LHCN-M2 (cell line): ENCODE measurements at regions not wholly inside any gene's neighbourhood (a gene's known extent, or its start where the extent isn't known, plus 50 kb on each side); places are given as distances from the start of the nearest gene placed in this dataset.

Source experiments
- DNase-seq: peaks from one replicate; pipeline ENCODE4 v3.0.0-alpha.2; 2012; ENCODE audit warnings: low read depth

- no peak for DNase-seq
These were observed 164.5 kb downstream of the SPATA31D1 start for GRCh38 chr9:82153032-82153431.

DNA sequence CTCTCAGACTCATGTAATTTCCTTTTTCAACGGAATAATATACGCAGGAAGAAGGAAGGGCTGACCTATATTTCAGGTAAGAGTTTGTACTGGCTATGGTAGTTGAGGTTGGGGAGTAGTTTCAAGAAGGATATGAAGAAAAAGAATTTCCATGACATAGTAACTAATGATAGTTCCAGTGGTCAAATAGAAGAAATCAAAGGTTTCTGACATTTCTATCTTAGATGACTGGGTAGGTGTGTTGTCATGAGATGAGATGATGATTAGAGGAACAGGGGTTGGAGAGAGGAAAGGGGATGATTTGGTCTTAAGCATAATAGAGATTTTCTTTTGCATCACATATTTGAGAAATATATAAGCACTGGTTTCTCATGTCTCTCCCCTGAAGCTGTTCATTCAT is 166.0 kb downstream of the SPATA31D1 start:
- DNase-seq, result no peak

- no peak for DNase-seq
These were observed 173.3 kb downstream of the SPATA31D1 start for GRCh38 chr9:82161876-82162275.

DNA sequence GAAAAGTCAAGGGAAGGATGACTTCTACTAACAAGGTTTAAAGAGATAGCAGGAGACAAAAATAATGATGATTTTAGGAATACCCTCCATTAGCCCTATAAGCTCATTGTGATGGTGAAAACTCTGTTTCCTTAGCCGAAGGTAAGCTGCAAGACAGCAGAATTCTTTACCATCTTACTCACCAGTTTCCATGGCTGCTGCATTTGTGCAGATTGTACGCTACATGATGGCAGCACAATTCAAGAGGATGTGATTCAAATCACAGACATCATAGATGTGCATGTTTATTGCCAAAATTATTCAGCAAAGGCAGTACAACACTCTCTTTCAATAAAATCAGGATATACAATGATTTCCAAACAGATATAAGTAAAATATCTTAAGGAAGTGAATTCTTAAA is 175.6 kb downstream of the SPATA31D1 start:
- no peak for DNase-seq

DNA sequence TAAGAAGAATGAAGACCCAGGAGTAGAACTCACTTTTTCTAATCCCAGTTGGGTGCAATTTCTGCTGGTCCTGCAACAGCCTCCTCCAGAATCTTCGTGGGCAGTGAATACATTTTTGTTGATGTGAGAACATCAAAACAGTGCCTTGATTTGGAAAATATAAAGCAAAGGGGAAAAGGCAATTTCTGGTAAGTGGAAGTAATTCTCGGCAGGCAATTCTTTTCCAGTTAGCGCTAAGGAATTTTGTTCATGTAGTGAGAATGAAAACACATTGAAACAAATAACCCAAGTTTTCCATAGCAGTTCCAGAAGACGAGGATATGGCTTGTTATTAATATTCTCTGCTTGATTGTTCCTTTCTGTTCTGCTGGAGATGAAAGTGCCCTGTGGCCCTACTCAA is 178.7 kb downstream of the SPATA31D1 start:
- no peak for DNase-seq

- DNase-seq, result no peak
These were observed 180.0 kb downstream of the SPATA31D1 start for GRCh38 chr9:82168585-82168984.

DNA sequence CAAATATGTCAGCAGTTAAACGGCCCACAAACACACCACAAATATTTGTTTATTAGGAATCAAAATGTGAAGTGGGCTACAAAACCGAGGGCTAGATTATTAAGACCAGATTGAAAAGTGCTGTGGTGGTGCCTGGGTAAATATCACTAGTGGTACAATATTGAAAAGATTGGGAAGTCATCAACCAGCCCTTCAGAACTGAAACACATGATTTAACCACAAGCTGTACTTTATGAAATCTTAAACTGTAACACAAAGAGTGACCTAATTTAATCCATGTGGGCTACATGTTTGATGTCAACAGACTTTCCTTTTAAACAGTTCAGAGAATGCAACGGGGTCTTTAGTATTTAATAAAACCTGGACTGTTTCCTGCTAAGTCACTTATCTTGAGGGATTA is 182.3 kb downstream of the SPATA31D1 start:
- no peak for DNase-seq

DNA sequence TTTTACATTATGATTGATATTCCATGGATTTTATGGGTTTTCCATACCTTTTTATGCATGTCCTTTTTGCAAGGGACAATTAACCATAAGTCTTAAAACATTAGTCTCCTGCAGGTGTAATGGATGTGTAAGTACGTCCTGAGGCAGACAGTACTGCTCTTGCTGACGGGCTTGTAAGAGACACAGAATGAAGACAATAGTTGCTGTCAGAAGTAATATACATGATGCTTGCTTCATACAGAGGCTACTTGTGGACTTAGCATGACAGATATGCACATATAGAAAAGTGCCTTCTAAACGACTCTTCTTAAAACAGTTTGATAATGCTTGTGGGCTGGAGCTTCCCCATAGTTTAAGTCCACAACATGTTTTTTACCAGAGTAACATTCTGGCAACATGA is 182.7 kb downstream of the SPATA31D1 start:
- DNase-seq, result no peak

DNA sequence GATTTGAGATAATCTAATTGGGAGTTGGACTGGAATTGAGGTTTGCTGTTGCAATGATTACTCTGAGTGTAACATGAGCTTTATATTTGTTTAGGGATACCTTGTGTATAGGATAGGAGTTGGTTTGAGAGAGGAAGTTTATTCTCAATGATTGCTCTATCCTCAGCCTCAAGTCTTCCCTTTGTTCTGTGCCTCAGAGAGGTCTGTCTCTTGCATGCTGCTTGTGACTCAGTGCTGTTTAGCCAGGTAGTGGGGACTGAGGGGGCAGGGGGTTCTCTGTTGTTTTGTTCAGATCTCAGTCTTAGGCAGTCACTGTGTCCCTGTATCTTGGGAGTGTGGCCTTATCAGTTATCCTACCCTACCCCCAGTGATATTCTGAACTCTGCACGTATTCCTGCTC is 192.1 kb downstream of the SPATA31D1 start:
- no peak for DNase-seq

- DNase-seq, result no peak
These were observed 194.7 kb downstream of the SPATA31D1 start for GRCh38 chr9:82183181-82183860.

- no peak for DNase-seq
These were observed 196.0 kb downstream of the SPATA31D1 start for GRCh38 chr9:82184524-82184923.

DNA sequence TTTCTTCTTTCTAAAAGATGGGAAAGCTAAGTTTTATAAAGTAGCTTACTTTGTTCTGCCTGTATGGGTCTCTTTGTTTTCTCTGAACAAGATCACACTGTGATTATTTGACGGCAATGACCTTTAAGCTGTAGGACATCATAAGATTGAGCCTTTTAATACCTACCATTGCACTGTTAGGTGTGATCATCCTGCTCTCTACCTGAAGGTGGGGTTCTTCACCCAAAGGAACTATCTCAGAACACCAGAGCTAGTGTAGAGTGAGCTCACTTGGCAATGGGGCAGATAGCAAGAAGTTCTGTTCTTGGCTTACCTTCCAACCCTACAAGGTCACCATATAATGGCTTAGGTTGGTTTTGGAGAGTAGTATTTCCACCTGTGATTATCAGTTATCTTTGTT is 200.2 kb downstream of the SPATA31D1 start:
- no peak for DNase-seq

DNA sequence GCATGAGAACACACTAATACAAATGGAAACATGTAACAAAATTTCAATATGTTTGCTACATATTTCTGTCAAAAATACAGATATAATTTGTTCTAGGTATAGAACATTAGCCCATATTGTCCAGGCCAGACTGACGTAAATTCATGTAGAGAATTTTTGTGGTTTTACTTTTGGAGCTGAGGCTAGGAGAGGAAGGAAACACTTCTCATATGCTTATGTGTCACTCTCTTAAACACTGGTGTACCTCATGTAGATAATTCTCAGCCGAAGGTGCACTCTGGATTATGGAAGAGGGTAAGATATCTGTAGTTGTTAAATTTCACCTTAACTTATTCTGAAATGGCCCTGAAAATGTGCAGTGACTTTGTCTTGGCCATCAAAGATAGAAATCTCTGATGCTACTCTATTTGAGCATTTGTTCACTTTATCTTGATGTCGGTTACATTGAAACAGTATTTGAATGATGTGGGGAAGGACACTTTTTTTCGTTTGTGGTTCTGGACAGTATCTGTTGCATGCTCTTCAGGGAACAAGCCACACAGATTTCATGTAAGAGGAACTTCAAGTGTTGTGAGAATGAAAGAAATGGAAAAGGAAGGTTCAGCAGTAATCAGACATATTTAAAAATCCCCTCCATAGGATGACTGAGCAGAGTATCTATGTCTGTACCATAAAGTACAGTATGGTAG is 202.7 kb downstream of the SPATA31D1 start:
- DNase-seq, result no peak

DNA sequence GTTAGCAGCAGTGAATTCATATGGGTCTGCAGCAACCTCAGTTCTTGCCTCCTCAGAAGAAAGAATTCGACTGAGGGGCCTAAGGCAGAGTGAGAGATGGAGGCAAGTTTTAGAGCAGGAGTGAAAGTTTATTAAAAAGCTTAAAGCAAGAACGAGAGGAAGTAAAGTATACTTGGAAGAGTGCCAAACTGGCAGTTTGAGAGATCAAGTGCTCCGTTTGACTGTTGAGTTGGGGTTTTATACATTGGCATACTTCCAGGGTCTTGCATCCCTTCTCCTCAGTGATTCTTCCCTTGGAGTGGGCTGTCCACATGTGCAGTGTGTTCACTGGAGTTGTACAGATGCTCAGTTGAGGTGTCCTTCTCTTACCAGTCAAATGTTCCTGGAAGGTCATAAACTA is 203.6 kb downstream of the SPATA31D1 start:
- no peak for DNase-seq

- DNase-seq, result no peak
These were observed 208.3 kb downstream of the SPATA31D1 start for GRCh38 chr9:82196622-82197441.

GRCh38 chr9:82201196-82201595 is 212.6 kb downstream of the SPATA31D1 start:
- no peak for DNase-seq

GRCh38 chr9:82202808-82203207 is 214.2 kb downstream of the SPATA31D1 start:
- no peak for DNase-seq

DNA sequence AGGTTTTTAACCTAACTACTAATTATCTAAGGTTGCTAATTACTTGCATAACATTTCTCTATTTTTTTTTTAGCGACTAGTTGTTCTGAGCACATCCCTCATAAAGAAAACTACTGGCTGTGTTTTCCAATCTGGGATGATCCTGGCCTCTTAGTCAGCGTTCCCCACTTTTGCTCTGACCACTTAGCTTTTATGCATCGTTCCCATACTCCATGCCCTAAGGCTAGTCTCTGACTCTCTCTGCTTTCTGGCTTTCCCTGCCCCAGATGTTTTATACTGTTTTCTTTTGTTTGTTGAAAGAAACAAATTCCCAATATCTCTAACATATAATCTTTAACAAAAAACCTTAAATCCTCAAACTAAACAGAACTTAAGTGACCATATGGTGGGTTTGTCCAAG is 217.9 kb downstream of the SPATA31D1 start:
- no peak for DNase-seq

DNA sequence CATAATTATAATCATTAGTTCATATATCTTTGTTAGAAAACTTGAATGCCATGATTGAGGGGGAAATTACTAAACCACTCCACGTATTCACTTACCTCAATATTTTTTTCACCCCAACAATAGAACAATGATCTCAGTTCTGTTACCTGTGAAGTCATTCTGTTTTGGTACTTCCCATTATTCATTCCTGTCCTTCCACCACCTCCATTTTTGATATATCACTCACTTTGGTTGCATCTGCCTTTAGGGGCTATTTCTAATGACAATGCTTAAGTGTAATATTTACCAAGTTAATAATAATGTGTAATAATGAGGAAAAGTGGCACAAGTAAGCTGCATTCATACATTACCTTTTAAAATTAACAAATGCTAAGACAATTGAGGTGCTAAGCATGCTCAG is 218.4 kb downstream of the SPATA31D1 start:
- no peak for DNase-seq

- no peak for DNase-seq
These were observed 220.3 kb downstream of the SPATA31D1 start for GRCh38 chr9:82208741-82209450.

- no peak for DNase-seq
These were observed 221.4 kb downstream of the SPATA31D1 start for GRCh38 chr9:82209797-82210470.
